GM12873 (cell line): ENCODE measurements at regions not wholly inside any gene's neighbourhood (a gene's known extent, or its start where the extent isn't known, plus 50 kb on each side); places are given as distances from the start of the nearest gene placed in this dataset.

Experiments used
- CTCF ChIP-seq: IDR thresholded peaks from 2 replicates; pipeline ENCODE4 v1.5.1; 2012; ENCODE audit warnings: low read depth, mild to moderate bottlenecking, moderate library complexity, low read length, control low read depth; ENCODE audit not compliant: insufficient read depth; ENCODE audit errors: missing control alignments

GRCh38 chr13:71935166-71935840 is 68.3 kb upstream of the DACH1 start:
- TF ChIP-seq CTCF = no peak

GRCh38 chr13:71924931-71925330 is 57.9 kb upstream of the DACH1 start:
- no peak for TF ChIP-seq CTCF

- no peak for TF ChIP-seq CTCF
Observed at GRCh38 chr13:71922194-71922593, 55.2 kb upstream of the DACH1 start.
